ENCODE measurements at regions not wholly inside any gene's neighbourhood (a gene's known extent, or its start where the extent isn't known, plus 50 kb on each side); places are given as distances from the start of the nearest gene placed in this dataset.

- no peak for DNase-seq (ENCODE audit: low read depth, low spot score)
- H3K27me3 ChIP-seq (ENCODE audit: insufficient read depth, insufficient read length): no peaks in the 10 kb centered on the region
- H3K4me1 ChIP-seq (ENCODE audit: insufficient read depth, insufficient read length): no peaks in the 10 kb centered on the region
- H3K4me3 ChIP-seq (ENCODE audit: insufficient read length, low read depth): no peak overlapping the region
- TF ChIP-seq ZNF274 (IDR thresholded peaks at IDR 0.05; ENCODE audit: low read depth, low read length) (no peak), YY1 (IDR thresholded peaks at IDR 0.05; ENCODE audit: insufficient read depth, insufficient read length) (no peak), SUZ12 (IDR thresholded peaks at IDR 0.05; ENCODE audit: extremely low read depth, insufficient read depth, insufficient read length) (no peak)
- no peak overlapping the region for H3K9ac ChIP-seq (ENCODE audit: insufficient read length, low read depth)
- H3K36me3 ChIP-seq (ENCODE audit: insufficient read depth, insufficient read length, low read length): no peaks in the 10 kb centered on the region
- no peaks in the 10 kb centered on the region for H3K9me3 ChIP-seq (ENCODE audit: insufficient read depth, low read length)
These were observed 830.5 kb upstream of the KLHL29 start for GRCh38 chr2:22554453-22554852.

GRCh38 chr2:22557406-22557805 is 827.6 kb upstream of the KLHL29 start:
- TF ChIP-seq YY1 (IDR thresholded peaks at IDR 0.05; ENCODE audit: insufficient read depth, insufficient read length): no peak
- TF ChIP-seq ZNF274 (IDR thresholded peaks at IDR 0.05; ENCODE audit: low read depth, low read length): no peak
- no peak for TF ChIP-seq SUZ12 (IDR thresholded peaks at IDR 0.05; ENCODE audit: extremely low read depth, insufficient read depth, insufficient read length)
- Histone ChIP-seq H3K36me3 (ENCODE audit: insufficient read depth, insufficient read length, low read length) (no peaks in the 10 kb centered on the region), H3K4me3 (ENCODE audit: insufficient read length, low read depth) (no peak overlapping the region), H3K9ac (ENCODE audit: insufficient read length, low read depth) (no peak overlapping the region), H3K9me3 (ENCODE audit: insufficient read depth, low read length) (no peaks in the 10 kb centered on the region), H3K27me3 (ENCODE audit: insufficient read depth, insufficient read length) (no peaks in the 10 kb centered on the region), H3K4me1 (ENCODE audit: insufficient read depth, insufficient read length) (no peaks in the 10 kb centered on the region)
- DNase-seq (ENCODE audit: low read depth, low spot score): no peak

- H3K4me1 ChIP-seq (ENCODE audit: insufficient read depth, insufficient read length): no peaks in the 10 kb centered on the region
- no peaks in the 10 kb centered on the region for H3K9me3 ChIP-seq (ENCODE audit: insufficient read depth, low read length)
- TF ChIP-seq ZNF274 (IDR thresholded peaks at IDR 0.05; ENCODE audit: low read depth, low read length) (no peak), SUZ12 (IDR thresholded peaks at IDR 0.05; ENCODE audit: extremely low read depth, insufficient read depth, insufficient read length) (no peak), YY1 (IDR thresholded peaks at IDR 0.05; ENCODE audit: insufficient read depth, insufficient read length) (no peak)
- H3K27me3 ChIP-seq (ENCODE audit: insufficient read depth, insufficient read length): no peaks in the 10 kb centered on the region
- no peak overlapping the region for H3K4me3 ChIP-seq (ENCODE audit: insufficient read length, low read depth)
- H3K9ac ChIP-seq (ENCODE audit: insufficient read length, low read depth): no peak overlapping the region
- H3K36me3 ChIP-seq (ENCODE audit: insufficient read depth, insufficient read length, low read length): no peaks in the 10 kb centered on the region
- no peak for DNase-seq (ENCODE audit: low read depth, low spot score)
These were observed 825.0 kb upstream of the KLHL29 start for GRCh38 chr2:22560021-22560420.

- no peaks in the 10 kb centered on the region for H3K4me1 ChIP-seq (ENCODE audit: insufficient read depth, insufficient read length)
- TF ChIP-seq YY1 (IDR thresholded peaks at IDR 0.05; ENCODE audit: insufficient read depth, insufficient read length) (no peak), ZNF274 (IDR thresholded peaks at IDR 0.05; ENCODE audit: low read depth, low read length) (no peak), SUZ12 (IDR thresholded peaks at IDR 0.05; ENCODE audit: extremely low read depth, insufficient read depth, insufficient read length) (no peak)
- H3K9ac ChIP-seq (ENCODE audit: insufficient read length, low read depth): no peak overlapping the region
- H3K36me3 ChIP-seq (ENCODE audit: insufficient read depth, insufficient read length, low read length): no peaks in the 10 kb centered on the region
- no peaks in the 10 kb centered on the region for H3K27me3 ChIP-seq (ENCODE audit: insufficient read depth, insufficient read length)
- no peak overlapping the region for H3K4me3 ChIP-seq (ENCODE audit: insufficient read length, low read depth)
- no peak for DNase-seq (ENCODE audit: low read depth, low spot score)
- peaks cover 15% of the 10 kb centered on the region; the same call in 1 of the 2 replicates for H3K9me3 ChIP-seq (ENCODE audit: insufficient read depth, low read length)
These were observed 805.6 kb upstream of the KLHL29 start for GRCh38 chr2:22579341-22579740.

GRCh38 chr2:22582107-22582506 is 802.9 kb upstream of the KLHL29 start:
- H3K36me3 ChIP-seq (ENCODE audit: insufficient read depth, insufficient read length, low read length): no peaks in the 10 kb centered on the region
- no peaks in the 10 kb centered on the region for H3K4me1 ChIP-seq (ENCODE audit: insufficient read depth, insufficient read length)
- H3K9me3 ChIP-seq (ENCODE audit: insufficient read depth, low read length): peaks cover 15% of the 10 kb centered on the region; the same call in 1 of the 2 replicates
- H3K27me3 ChIP-seq (ENCODE audit: insufficient read depth, insufficient read length): no peaks in the 10 kb centered on the region
- H3K9ac ChIP-seq (ENCODE audit: insufficient read length, low read depth): no peak overlapping the region
- no peak overlapping the region for H3K4me3 ChIP-seq (ENCODE audit: insufficient read length, low read depth)
- no peak for TF ChIP-seq ZNF274 (IDR thresholded peaks at IDR 0.05; ENCODE audit: low read depth, low read length)
- TF ChIP-seq SUZ12 (IDR thresholded peaks at IDR 0.05; ENCODE audit: extremely low read depth, insufficient read depth, insufficient read length): no peak
- TF ChIP-seq YY1 (IDR thresholded peaks at IDR 0.05; ENCODE audit: insufficient read depth, insufficient read length): no peak
- DNase-seq (ENCODE audit: low read depth, low spot score): no peak

- TF ChIP-seq YY1 (IDR thresholded peaks at IDR 0.05; ENCODE audit: insufficient read depth, insufficient read length) (no peak), SUZ12 (IDR thresholded peaks at IDR 0.05; ENCODE audit: extremely low read depth, insufficient read depth, insufficient read length) (no peak), ZNF274 (IDR thresholded peaks at IDR 0.05; ENCODE audit: low read depth, low read length) (no peak)
- no peak for DNase-seq (ENCODE audit: low read depth, low spot score)
These were observed 788.7 kb upstream of the KLHL29 start for GRCh38 chr2:22596306-22596705.

GRCh38 chr2:22600156-22600555 is 784.8 kb upstream of the KLHL29 start:
- no peak for TF ChIP-seq ZNF274 (IDR thresholded peaks at IDR 0.05; ENCODE audit: low read depth, low read length)
- TF ChIP-seq YY1 (IDR thresholded peaks at IDR 0.05; ENCODE audit: insufficient read depth, insufficient read length): no peak
- TF ChIP-seq SUZ12 (IDR thresholded peaks at IDR 0.05; ENCODE audit: extremely low read depth, insufficient read depth, insufficient read length): no peak
- no peaks in the 10 kb centered on the region for H3K36me3 ChIP-seq (ENCODE audit: insufficient read depth, insufficient read length, low read length)
- H3K9ac ChIP-seq (ENCODE audit: insufficient read length, low read depth): no peak overlapping the region
- DNase-seq (ENCODE audit: low read depth, low spot score): peak; percentile 9
- H3K4me1 ChIP-seq (ENCODE audit: insufficient read depth, insufficient read length): no peaks in the 10 kb centered on the region
- no peaks in the 10 kb centered on the region for H3K27me3 ChIP-seq (ENCODE audit: insufficient read depth, insufficient read length)
- H3K9me3 ChIP-seq (ENCODE audit: insufficient read depth, low read length): no peaks in the 10 kb centered on the region
- H3K4me3 ChIP-seq (ENCODE audit: insufficient read length, low read depth): no peak overlapping the region

More at GRCh38 chr2:22596306-22596705, 788.7 kb upstream of the KLHL29 start:
- Histone ChIP-seq H3K4me3 (ENCODE audit: insufficient read length, low read depth) (no peak overlapping the region), H3K4me1 (ENCODE audit: insufficient read depth, insufficient read length) (no peaks in the 10 kb centered on the region), H3K9me3 (ENCODE audit: insufficient read depth, low read length) (no peaks in the 10 kb centered on the region), H3K27me3 (ENCODE audit: insufficient read depth, insufficient read length) (no peaks in the 10 kb centered on the region), H3K36me3 (ENCODE audit: insufficient read depth, insufficient read length, low read length) (no peaks in the 10 kb centered on the region), H3K9ac (ENCODE audit: insufficient read length, low read depth) (no peak overlapping the region)
